Activated CD4-positive, alpha-beta T cell treated with anti-CD3 and anti-CD28 coated beads, Interleukin-2, Interleukin-6, amounts not matched to agents 100 ng/mL and 50 ng/mL, durations not matched to agents 16 hours and 8 hours (primary cell): ENCODE measurements at regions not wholly inside any gene's neighbourhood (a gene's known extent, or its start where the extent isn't known, plus 50 kb on each side); places are given as distances from the start of the nearest gene placed in this dataset.

Source experiments
- DNase-seq: peaks from one replicate; pipeline ENCODE4 v3.0.0-alpha.2; 2020

- no peak for DNase-seq
Observed at GRCh38 chr10:44788147-44789129, 122.7 kb upstream of the TMEM72 start.

GRCh38 chr10:44792119-44792775 lies 118.9 kb upstream of the TMEM72 start:
- DNase-seq: no peak

GRCh38 chr10:44799966-44800365 lies 111.2 kb upstream of the TMEM72 start:
- DNase-seq: no peak

GRCh38 chr10:44801383-44802327 lies 109.5 kb upstream of the TMEM72 start:
- DNase-seq: no peak

GRCh38 chr10:44803862-44804261 lies 107.3 kb upstream of the TMEM72 start:
- no peak for DNase-seq

- no peak for DNase-seq
Observed at GRCh38 chr10:44804661-44805060, 106.5 kb upstream of the TMEM72 start.

GRCh38 chr10:44805466-44806210 lies 105.5 kb upstream of the TMEM72 start:
- no peak for DNase-seq

- DNase-seq: no peak
Observed at GRCh38 chr10:44806950-44807349, 104.2 kb upstream of the TMEM72 start.

GRCh38 chr10:44807451-44807850 lies 103.7 kb upstream of the TMEM72 start:
- no peak for DNase-seq

GRCh38 chr10:44809647-44810046 lies 101.5 kb upstream of the TMEM72 start:
- no peak for DNase-seq

GRCh38 chr10:44811072-44811471 lies 100.1 kb upstream of the TMEM72 start:
- no peak for DNase-seq

- DNase-seq: no peak
Observed at GRCh38 chr10:44813201-44813600, 97.9 kb upstream of the TMEM72 start.

GRCh38 chr10:44814929-44815328 lies 96.2 kb upstream of the TMEM72 start:
- DNase-seq: no peak

GRCh38 chr10:44818041-44818649 lies 93.0 kb upstream of the TMEM72 start:
- DNase-seq: no peak

GRCh38 chr10:44818701-44819127 lies 92.4 kb upstream of the TMEM72 start:
- no peak for DNase-seq

- no peak for DNase-seq
Observed at GRCh38 chr10:44820094-44820493, 91.0 kb upstream of the TMEM72 start.

GRCh38 chr10:44821290-44821689 lies 89.8 kb upstream of the TMEM72 start:
- DNase-seq: no peak

- DNase-seq: no peak
Observed at GRCh38 chr10:44822349-44822748, 88.8 kb upstream of the TMEM72 start.

GRCh38 chr10:44822966-44823365 lies 88.2 kb upstream of the TMEM72 start:
- no peak for DNase-seq

GRCh38 chr10:44824607-44825006 lies 86.5 kb upstream of the TMEM72 start:
- no peak for DNase-seq

GRCh38 chr10:44827431-44828006 lies 83.6 kb upstream of the TMEM72 start:
- no peak for DNase-seq
